Activated CD4-positive, alpha-beta T cell treated with anti-CD3 and anti-CD28 coated beads, Interleukin-2, Interleukin-4, amounts not matched to agents 100 ng/mL and 50 ng/mL, durations not matched to agents 16 hours and 8 hours (primary cell): ENCODE measurements at regions not wholly inside any gene's neighbourhood (a gene's known extent, or its start where the extent isn't known, plus 50 kb on each side); places are given as distances from the start of the nearest gene placed in this dataset.
"Not testable (repeated sequence)": the region's sequence is repeated elsewhere in the genome, so short reads cannot be mapped to it uniquely, and the experiment has no call there.

ENCODE experiments used
- DNase-seq: peaks from one replicate; pipeline ENCODE4 v3.0.0-alpha.2; 2020; ENCODE audit warnings: low spot score

GRCh38 chr7:152905949-152906348 lies 146.4 kb downstream of the ACTR3B start:
- DNase-seq: no peak

- DNase-seq: no peak
Observed at GRCh38 chr7:152907042-152907761, 147.7 kb downstream of the ACTR3B start.

- DNase-seq: no peak
Observed at GRCh38 chr7:152909280-152909679, 149.7 kb downstream of the ACTR3B start.

- no peak for DNase-seq
Observed at GRCh38 chr7:152909683-152910544, 150.4 kb downstream of the ACTR3B start.

- DNase-seq: no peak
Observed at GRCh38 chr7:152910545-152911225, 151.1 kb downstream of the ACTR3B start.

GRCh38 chr7:152911226-152911560 lies 151.6 kb downstream of the ACTR3B start:
- DNase-seq: no peak

GRCh38 chr7:152911922-152912321 lies 152.4 kb downstream of the ACTR3B start:
- DNase-seq: no peak

GRCh38 chr7:152912511-152912910 lies 153.0 kb downstream of the ACTR3B start:
- no peak for DNase-seq

GRCh38 chr7:152913492-152913891 lies 153.9 kb downstream of the ACTR3B start:
- DNase-seq: no peak

GRCh38 chr7:152914014-152914844 lies 154.7 kb downstream of the ACTR3B start:
- no peak for DNase-seq

GRCh38 chr7:152914845-152915102 lies 155.2 kb downstream of the ACTR3B start:
- DNase-seq: not testable (repeated sequence)

GRCh38 chr7:152922318-152923081 lies 162.9 kb downstream of the ACTR3B start:
- no peak for DNase-seq

GRCh38 chr7:152923711-152924110 lies 164.2 kb downstream of the ACTR3B start:
- no peak for DNase-seq

GRCh38 chr7:152924238-152924637 lies 164.7 kb downstream of the ACTR3B start:
- no peak for DNase-seq

- no peak for DNase-seq
Observed at GRCh38 chr7:152924826-152925411, 165.4 kb downstream of the ACTR3B start.

- DNase-seq: no peak
Observed at GRCh38 chr7:152925412-152926147, 166.0 kb downstream of the ACTR3B start.

GRCh38 chr7:152931633-152932032 lies 172.1 kb downstream of the ACTR3B start:
- DNase-seq: no peak

- no peak for DNase-seq
Observed at GRCh38 chr7:152937282-152937681, 177.7 kb downstream of the ACTR3B start.

- DNase-seq: not testable (repeated sequence)
Observed at GRCh38 chr7:152946616-152947015, 187.1 kb downstream of the ACTR3B start.

GRCh38 chr7:152947686-152948085 lies 188.1 kb downstream of the ACTR3B start:
- no peak for DNase-seq
